ENCODE measurements at regions not wholly inside any gene's neighbourhood (a gene's known extent, or its start where the extent isn't known, plus 50 kb on each side); places are given as distances from the start of the nearest gene placed in this dataset.

GRCh38 chr1:4047666-4048065 is 147.6 kb upstream of the C1orf174 start:
- no peak for DNase-seq
- ChIA-PET POLR2A (no interaction called here), CTCF (no interaction called here)
- no peak overlapping the region for H3K27ac Mint-ChIP-seq
- no peaks in the 10 kb centered on the region for H3K36me3 Mint-ChIP-seq (ENCODE audit: low read depth)
- no peaks in the 10 kb centered on the region for H3K9me3 Mint-ChIP-seq
- no peak overlapping the region for H3K4me3 Mint-ChIP-seq
- H3K4me1 Mint-ChIP-seq, result no peaks in the 10 kb centered on the region
- H3K27me3 Mint-ChIP-seq, result peaks cover 4% of the 10 kb centered on the region

- POLR2A ChIA-PET, result no interaction called here
- H3K27me3 Mint-ChIP-seq, result peaks cover 4% of the 10 kb centered on the region
- CTCF ChIA-PET, result no interaction called here
- no peak for DNase-seq
- no peaks in the 10 kb centered on the region for H3K4me1 Mint-ChIP-seq
- no peaks in the 10 kb centered on the region for H3K36me3 Mint-ChIP-seq (ENCODE audit: low read depth)
- no peak overlapping the region for H3K27ac Mint-ChIP-seq
- no peaks in the 10 kb centered on the region for H3K9me3 Mint-ChIP-seq
- H3K4me3 Mint-ChIP-seq, result no peak overlapping the region
Observed at GRCh38 chr1:4048076-4048475, 148.0 kb upstream of the C1orf174 start.

GRCh38 chr1:4048921-4049320 is 148.8 kb upstream of the C1orf174 start:
- Mint-ChIP-seq H3K27ac (no peak overlapping the region), H3K4me1 (no peaks in the 10 kb centered on the region), H3K27me3 (peaks cover 2% of the 10 kb centered on the region), H3K36me3 (ENCODE audit: low read depth) (no peaks in the 10 kb centered on the region), H3K4me3 (no peak overlapping the region), H3K9me3 (no peaks in the 10 kb centered on the region)
- CTCF ChIA-PET, result no interaction called here
- DNase-seq, result no peak
- POLR2A ChIA-PET, result no interaction called here

- H3K36me3 Mint-ChIP-seq (ENCODE audit: low read depth), result no peaks in the 10 kb centered on the region
- no peaks in the 10 kb centered on the region for H3K9me3 Mint-ChIP-seq
- ChIA-PET CTCF (no interaction called here), POLR2A (no interaction called here)
- H3K4me1 Mint-ChIP-seq, result no peaks in the 10 kb centered on the region
- peaks cover 2% of the 10 kb centered on the region for H3K27me3 Mint-ChIP-seq
- H3K27ac Mint-ChIP-seq, result no peak overlapping the region
- DNase-seq, result no peak
- H3K4me3 Mint-ChIP-seq, result no peak overlapping the region
Observed at GRCh38 chr1:4050998-4051397, 150.9 kb upstream of the C1orf174 start.

- ChIA-PET POLR2A (no interaction called here), CTCF (interaction anchor here (0.5 kb wide), 1 partner anchor 1132 kb away, joined by 4 read pairs; no protein-coding TSS in a partner anchor)
- H3K36me3 Mint-ChIP-seq (ENCODE audit: low read depth), result no peaks in the 10 kb centered on the region
- no peak for DNase-seq
- H3K4me3 Mint-ChIP-seq, result no peak overlapping the region
- no peaks in the 10 kb centered on the region for H3K9me3 Mint-ChIP-seq
- no peak overlapping the region for H3K27ac Mint-ChIP-seq
- no peaks in the 10 kb centered on the region for H3K4me1 Mint-ChIP-seq
- no peaks in the 10 kb centered on the region for H3K27me3 Mint-ChIP-seq
Observed at GRCh38 chr1:4052657-4053056, 152.6 kb upstream of the C1orf174 start.

GRCh38 chr1:4053160-4053748 is 153.2 kb upstream of the C1orf174 start:
- H3K4me3 Mint-ChIP-seq, result no peak overlapping the region
- H3K36me3 Mint-ChIP-seq (ENCODE audit: low read depth), result no peaks in the 10 kb centered on the region
- H3K27me3 Mint-ChIP-seq, result no peaks in the 10 kb centered on the region
- no peaks in the 10 kb centered on the region for H3K4me1 Mint-ChIP-seq
- no peak overlapping the region for H3K27ac Mint-ChIP-seq
- no peak for DNase-seq
- no peaks in the 10 kb centered on the region for H3K9me3 Mint-ChIP-seq
- CTCF ChIA-PET, result interaction anchor here (0.5 kb wide), 1 partner anchor 1131 kb away, joined by 4 read pairs; no protein-coding TSS in a partner anchor
- POLR2A ChIA-PET, result no interaction called here

- H3K4me3 Mint-ChIP-seq, result no peak overlapping the region
- POLR2A ChIA-PET, result no interaction called here
- H3K27ac Mint-ChIP-seq, result no peak overlapping the region
- H3K36me3 Mint-ChIP-seq (ENCODE audit: low read depth), result no peaks in the 10 kb centered on the region
- CTCF ChIA-PET, result no interaction called here
- H3K4me1 Mint-ChIP-seq, result no peaks in the 10 kb centered on the region
- DNase-seq, result no peak
- H3K9me3 Mint-ChIP-seq, result no peaks in the 10 kb centered on the region
- H3K27me3 Mint-ChIP-seq, result no peaks in the 10 kb centered on the region
Observed at GRCh38 chr1:4053774-4054173, 153.7 kb upstream of the C1orf174 start.

- ChIA-PET CTCF (no interaction called here), POLR2A (no interaction called here)
- Mint-ChIP-seq H3K4me3 (no peak overlapping the region), H3K27ac (no peak overlapping the region), H3K4me1 (no peaks in the 10 kb centered on the region), H3K27me3 (no peaks in the 10 kb centered on the region), H3K9me3 (no peaks in the 10 kb centered on the region), H3K36me3 (ENCODE audit: low read depth) (no peaks in the 10 kb centered on the region)
- DNase-seq, result no peak
Observed at GRCh38 chr1:4055294-4055967, 155.4 kb upstream of the C1orf174 start.

- no peak overlapping the region for H3K4me3 Mint-ChIP-seq
- no peaks in the 10 kb centered on the region for H3K27me3 Mint-ChIP-seq
- H3K27ac Mint-ChIP-seq, result no peak overlapping the region
- ChIA-PET CTCF (no interaction called here), POLR2A (no interaction called here)
- no peaks in the 10 kb centered on the region for H3K36me3 Mint-ChIP-seq (ENCODE audit: low read depth)
- DNase-seq, result no peak
- no peaks in the 10 kb centered on the region for H3K4me1 Mint-ChIP-seq
- no peaks in the 10 kb centered on the region for H3K9me3 Mint-ChIP-seq
Observed at GRCh38 chr1:4056422-4056821, 156.3 kb upstream of the C1orf174 start.

- ChIA-PET CTCF (no interaction called here), POLR2A (no interaction called here)
- Mint-ChIP-seq H3K36me3 (ENCODE audit: low read depth) (no peaks in the 10 kb centered on the region), H3K27ac (no peak overlapping the region), H3K9me3 (no peaks in the 10 kb centered on the region), H3K27me3 (no peaks in the 10 kb centered on the region), H3K4me3 (no peak overlapping the region), H3K4me1 (no peaks in the 10 kb centered on the region)
- DNase-seq, result no peak
Observed at GRCh38 chr1:4056989-4057388, 156.9 kb upstream of the C1orf174 start.

- Mint-ChIP-seq H3K27ac (no peak overlapping the region), H3K4me1 (no peaks in the 10 kb centered on the region), H3K36me3 (ENCODE audit: low read depth) (no peaks in the 10 kb centered on the region), H3K4me3 (no peak overlapping the region), H3K9me3 (no peaks in the 10 kb centered on the region), H3K27me3 (no peaks in the 10 kb centered on the region)
- POLR2A ChIA-PET, result no interaction called here
- no peak for DNase-seq
- CTCF ChIA-PET, result no interaction called here
Observed at GRCh38 chr1:4057603-4058002, 157.5 kb upstream of the C1orf174 start.

- DNase-seq, result no peak
- H3K36me3 Mint-ChIP-seq (ENCODE audit: low read depth), result no peaks in the 10 kb centered on the region
- no peak overlapping the region for H3K27ac Mint-ChIP-seq
- no peaks in the 10 kb centered on the region for H3K9me3 Mint-ChIP-seq
- CTCF ChIA-PET, result no interaction called here
- H3K4me3 Mint-ChIP-seq, result no peak overlapping the region
- H3K4me1 Mint-ChIP-seq, result no peaks in the 10 kb centered on the region
- POLR2A ChIA-PET, result no interaction called here
- H3K27me3 Mint-ChIP-seq, result no peaks in the 10 kb centered on the region
Observed at GRCh38 chr1:4058122-4058521, 158.1 kb upstream of the C1orf174 start.

GRCh38 chr1:4058706-4059105 is 158.6 kb upstream of the C1orf174 start:
- Mint-ChIP-seq H3K36me3 (ENCODE audit: low read depth) (no peaks in the 10 kb centered on the region), H3K27me3 (no peaks in the 10 kb centered on the region), H3K9me3 (no peaks in the 10 kb centered on the region), H3K4me1 (no peaks in the 10 kb centered on the region), H3K4me3 (no peak overlapping the region), H3K27ac (no peak overlapping the region)
- ChIA-PET CTCF (no interaction called here), POLR2A (no interaction called here)
- no peak for DNase-seq

- no peak for DNase-seq
- Mint-ChIP-seq H3K27me3 (no peaks in the 10 kb centered on the region), H3K27ac (no peak overlapping the region), H3K4me3 (no peak overlapping the region), H3K36me3 (ENCODE audit: low read depth) (no peaks in the 10 kb centered on the region), H3K4me1 (no peaks in the 10 kb centered on the region), H3K9me3 (no peaks in the 10 kb centered on the region)
- ChIA-PET CTCF (no interaction called here), POLR2A (no interaction called here)
Observed at GRCh38 chr1:4059270-4059669, 159.2 kb upstream of the C1orf174 start.
